H9 (cell line): ENCODE measurements at regions not wholly inside any gene's neighbourhood (a gene's known extent, or its start where the extent isn't known, plus 50 kb on each side); places are given as distances from the start of the nearest gene placed in this dataset.

ENCODE experiments used
- DNase-seq: peaks from one replicate; pipeline ENCODE4 v3.0.0-alpha.2; 2017
- H2AFZ ChIP-seq: one replicate; pipeline ENCODE4 v1.6.1; 2013; ENCODE audit warnings: mild to moderate bottlenecking, low read length, control low read depth, moderate library complexity
- H2AK5ac ChIP-seq: 2 replicates; pipeline ENCODE4 v1.6.1; 2013; ENCODE audit warnings: low read length, control low read depth, mixed read lengths; ENCODE audit not compliant: insufficient read length
- H2BK120ac ChIP-seq: one replicate; pipeline ENCODE4 v1.6.1; 2013; ENCODE audit warnings: low read depth, mild to moderate bottlenecking, low read length, control low read depth, inconsistent platforms; ENCODE audit not compliant: poor library complexity, severe bottlenecking
- H2BK12ac ChIP-seq: 2 replicates; pipeline ENCODE4 v1.6.1; 2013; ENCODE audit warnings: low read length, control low read depth, mixed read lengths, low read depth; ENCODE audit not compliant: insufficient read length
- H2BK15ac ChIP-seq: 2 replicates; pipeline ENCODE4 v1.6.1; 2013; ENCODE audit warnings: low read depth, low read length, control low read depth
- H2BK20ac ChIP-seq: one replicate; pipeline ENCODE4 v1.6.1; 2013; ENCODE audit warnings: low read depth, mild to moderate bottlenecking, low read length, control low read depth, inconsistent platforms; ENCODE audit not compliant: poor library complexity, severe bottlenecking
- H2BK5ac ChIP-seq: 2 replicates; pipeline ENCODE4 v1.6.1; 2013; ENCODE audit warnings: low read length, control low read depth, mixed read lengths; ENCODE audit not compliant: insufficient read length
- H3K14ac ChIP-seq: 2 replicates; pipeline ENCODE4 v1.6.1; 2013; ENCODE audit warnings: low read length, control low read depth; ENCODE audit not compliant: insufficient read depth
- H3K18ac ChIP-seq: 2 replicates; pipeline ENCODE4 v1.6.1; 2013; ENCODE audit warnings: low read depth, mild to moderate bottlenecking, mixed read lengths, low read length, control low read depth; ENCODE audit not compliant: insufficient read length
- H3K23ac ChIP-seq: 2 replicates; pipeline ENCODE4 v1.6.1; 2013; ENCODE audit warnings: low read length, control low read depth, mixed read lengths, low read depth; ENCODE audit not compliant: insufficient read length
- H3K23me2 ChIP-seq: 2 replicates; pipeline ENCODE4 v1.6.1; 2013; ENCODE audit warnings: low read depth, mild to moderate bottlenecking, mixed read lengths, low read length, control low read depth; ENCODE audit not compliant: insufficient read length, poor library complexity, severe bottlenecking
- H3K27ac ChIP-seq: 2 replicates; pipeline ENCODE4 v1.5.1; 2013; ENCODE audit warnings: low read length, control low read depth, mixed read lengths, low read depth; ENCODE audit not compliant: insufficient read length
- H3K27me3 ChIP-seq: 2 replicates; pipeline ENCODE4 v1.6.1; 2013; ENCODE audit warnings: low read length, control low read depth, inconsistent platforms; ENCODE audit not compliant: insufficient read depth
- H3K4ac ChIP-seq: 2 replicates; pipeline ENCODE4 v1.6.1; 2013; ENCODE audit warnings: low read depth, mild to moderate bottlenecking, control low read depth, inconsistent platforms, low read length, moderate library complexity
- H3K4me1 ChIP-seq: 2 replicates; pipeline ENCODE4 v1.6.1; 2013; ENCODE audit warnings: low read length, control low read depth, inconsistent platforms; ENCODE audit not compliant: insufficient read depth
- H3K4me2 ChIP-seq: 2 replicates; pipeline ENCODE4 v1.6.1; 2013; ENCODE audit warnings: low read length, control low read depth, mixed read lengths; ENCODE audit not compliant: insufficient read length, insufficient read depth
- H3K56ac ChIP-seq: 2 replicates; pipeline ENCODE4 v1.6.1; 2013; ENCODE audit warnings: low read depth, mild to moderate bottlenecking, mixed read lengths, low read length, control low read depth; ENCODE audit not compliant: insufficient read length
- H3K79me1 ChIP-seq: 2 replicates; pipeline ENCODE4 v1.6.1; 2013; ENCODE audit warnings: low read depth, mild to moderate bottlenecking, moderate library complexity, low read length, control low read depth, inconsistent platforms; ENCODE audit not compliant: insufficient read depth, poor library complexity, severe bottlenecking
- H3K79me2 ChIP-seq: 2 replicates; pipeline ENCODE4 v1.6.1; 2013; ENCODE audit warnings: low read length, control low read depth, inconsistent platforms; ENCODE audit not compliant: insufficient read depth
- H3K9ac ChIP-seq: 2 replicates; pipeline ENCODE4 v1.6.1; 2013; ENCODE audit warnings: low read length, control low read depth, mixed read lengths; ENCODE audit not compliant: insufficient read length; ENCODE audit errors: extremely low read depth
- H3K9me3 ChIP-seq: one replicate; pipeline ENCODE4 v1.6.1; 2013; ENCODE audit warnings: low read depth, low read length, inconsistent platforms; ENCODE audit not compliant: control insufficient read depth
- H3T11ph ChIP-seq: one replicate; pipeline ENCODE4 v1.6.1; 2013; ENCODE audit warnings: mild to moderate bottlenecking, low read length, control low read depth, inconsistent platforms
- H4K20me1 ChIP-seq: one replicate; pipeline ENCODE4 v1.6.1; 2013; ENCODE audit not compliant: control insufficient read depth, insufficient read length, insufficient read depth
- H4K5ac ChIP-seq: 2 replicates; pipeline ENCODE4 v1.6.1; 2013; ENCODE audit warnings: low read depth, mild to moderate bottlenecking, mixed read lengths, low read length, control low read depth; ENCODE audit not compliant: insufficient read length
- H4K8ac ChIP-seq: replicated peaks from 2 replicates; pipeline ENCODE4 v1.6.1; 2013; ENCODE audit warnings: low read length, control low read depth, mixed read lengths, low read depth; ENCODE audit not compliant: insufficient read length
- H4K91ac ChIP-seq: 2 replicates; pipeline ENCODE4 v1.6.1; 2013; ENCODE audit warnings: low read depth, mild to moderate bottlenecking, moderate library complexity, mixed read lengths, low read length, control low read depth; ENCODE audit not compliant: insufficient read length
- H3K27ac Mint-ChIP-seq, 3 experiments: 2 replicates in 2 of 3; 3 replicates in 1 of 3; pipeline ENCODE4 v1.8.0; 2020 to 2021; ENCODE audit warnings: mixed read lengths in 3 of 3, mild to moderate bottlenecking in 1 of 3, moderate library complexity in 1 of 3
- H3K27me3 Mint-ChIP-seq: 2 replicates; pipeline ENCODE4 v1.8.0; 2021; ENCODE audit warnings: low read depth, mild to moderate bottlenecking, moderate library complexity, mixed read lengths
- H3K36me3 Mint-ChIP-seq, 3 experiments: 2 replicates in 2 of 3; 3 replicates in 1 of 3; pipeline ENCODE4 v1.8.0; 2020 to 2021; ENCODE audit warnings: low read depth in 3 of 3, mixed read lengths in 3 of 3; ENCODE audit not compliant: insufficient read depth in 1 of 3
- H3K4me1 Mint-ChIP-seq, 2 experiments: 2 replicates each; pipeline ENCODE4 v1.8.0; 2020; ENCODE audit warnings: mixed read lengths in 2 of 2
- H3K4me3 Mint-ChIP-seq, 2 experiments: 2 replicates in 1 of 2; 3 replicates in 1 of 2; pipeline ENCODE4 v1.8.0; 2020 to 2021; ENCODE audit warnings: mild to moderate bottlenecking in 2 of 2, mixed read lengths in 2 of 2, moderate library complexity in 1 of 2
- H3K9me3 Mint-ChIP-seq, 2 experiments: 2 replicates in 1 of 2; 3 replicates in 1 of 2; pipeline ENCODE4 v1.8.0; 2020; ENCODE audit warnings: mild to moderate bottlenecking in 2 of 2, mixed read lengths in 2 of 2, moderate library complexity in 1 of 2
- WGBS: extraction: QIAGEN DNeasy Blood & Tissue Kit; methylation state at CpG from one replicate; pipeline ENCODE4 v1.1.7; 2013; ENCODE audit warnings: missing lambda C conversion rate, low lambda C conversion rate, mixed read lengths; ENCODE audit not compliant: insufficient read length; ENCODE audit errors: extremely low coverage; 5-methylcytosine and 5-hydroxymethylcytosine counted together
- TF ChIP-seq, protein P1 (sequence below): fragments of 200-600 bp; sonication (generic); conservative IDR thresholded peaks from 3 replicates; pipeline ENCODE4 v1.8.0; 2021; ENCODE audit warnings: antibody characterized with exemption, mild to moderate bottlenecking

DNA sequence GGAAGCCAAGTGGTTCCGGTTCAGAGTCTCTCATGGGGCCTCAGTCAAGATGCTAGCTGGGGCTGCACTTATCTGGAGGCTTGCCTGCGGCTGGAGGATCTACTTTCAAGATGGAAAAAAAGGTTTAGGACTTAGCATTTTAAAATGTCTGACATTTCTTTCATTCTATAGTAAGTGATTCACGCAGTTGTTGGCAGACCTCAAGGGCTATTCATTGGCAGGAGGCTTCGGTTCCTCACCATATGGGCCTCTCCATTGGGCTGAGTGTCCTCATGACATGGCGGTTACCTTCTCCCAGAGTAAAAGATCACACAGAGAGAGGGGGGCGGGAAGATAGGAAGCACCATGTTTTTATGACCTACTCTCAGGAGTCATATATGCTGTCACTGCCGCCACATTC, 298.0 kb upstream of the PLET1 start:
- Histone ChIP-seq H3K4me2 (no peak overlapping the region), H3K23me2 (no peaks in the 10 kb centered on the region), H2BK5ac (no peak overlapping the region), H3K27me3 (no peaks in the 10 kb centered on the region), H4K20me1 (no peaks in the 10 kb centered on the region), H3K79me1 (no peaks in the 10 kb centered on the region), H4K5ac (no peak overlapping the region), H2AK5ac (no peak overlapping the region), H3K4me1 (no peaks in the 10 kb centered on the region), H3K14ac (no peak overlapping the region), H2AFZ (no peak overlapping the region), H2BK120ac (no peak overlapping the region), H3K9ac (no peak overlapping the region), H3K56ac (no peak overlapping the region), H3K4ac (no peak overlapping the region), H4K8ac (no peak overlapping the region), H3T11ph (no peak overlapping the region), H4K91ac (no peak overlapping the region), H2BK12ac (no peak overlapping the region), H3K27ac (no peak overlapping the region), H3K23ac (no peak overlapping the region), H2BK15ac (no peak overlapping the region), H3K79me2 (no peaks in the 10 kb centered on the region), H2BK20ac (no peak overlapping the region), H3K18ac (no peak overlapping the region), H3K9me3 (no peaks in the 10 kb centered on the region)
- DNase-seq = no peak
- WGBS = no CpG with 5 or more reads among the region's 7 CpGs
- H3K9me3 Mint-ChIP-seq = no peaks in the 10 kb centered on the region
- H3K4me3 Mint-ChIP-seq = no peak overlapping the region
- TF ChIP-seq, protein P1, sequence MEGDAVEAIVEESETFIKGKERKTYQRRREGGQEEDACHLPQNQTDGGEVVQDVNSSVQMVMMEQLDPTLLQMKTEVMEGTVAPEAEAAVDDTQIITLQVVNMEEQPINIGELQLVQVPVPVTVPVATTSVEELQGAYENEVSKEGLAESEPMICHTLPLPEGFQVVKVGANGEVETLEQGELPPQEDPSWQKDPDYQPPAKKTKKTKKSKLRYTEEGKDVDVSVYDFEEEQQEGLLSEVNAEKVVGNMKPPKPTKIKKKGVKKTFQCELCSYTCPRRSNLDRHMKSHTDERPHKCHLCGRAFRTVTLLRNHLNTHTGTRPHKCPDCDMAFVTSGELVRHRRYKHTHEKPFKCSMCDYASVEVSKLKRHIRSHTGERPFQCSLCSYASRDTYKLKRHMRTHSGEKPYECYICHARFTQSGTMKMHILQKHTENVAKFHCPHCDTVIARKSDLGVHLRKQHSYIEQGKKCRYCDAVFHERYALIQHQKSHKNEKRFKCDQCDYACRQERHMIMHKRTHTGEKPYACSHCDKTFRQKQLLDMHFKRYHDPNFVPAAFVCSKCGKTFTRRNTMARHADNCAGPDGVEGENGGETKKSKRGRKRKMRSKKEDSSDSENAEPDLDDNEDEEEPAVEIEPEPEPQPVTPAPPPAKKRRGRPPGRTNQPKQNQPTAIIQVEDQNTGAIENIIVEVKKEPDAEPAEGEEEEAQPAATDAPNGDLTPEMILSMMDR = no peak
- peaks cover 4 to 7% of the 10 kb centered on the region in 2 experiments; a peak in 3 of 4 replicates for H3K4me1 Mint-ChIP-seq
- no peak overlapping the region for H3K27ac Mint-ChIP-seq
- no peaks in the 10 kb centered on the region for H3K27me3 Mint-ChIP-seq
- H3K36me3 Mint-ChIP-seq = no peaks in the 10 kb centered on the region
